Fibroblast of villous mesenchyme (primary cell): ENCODE measurements at regions not wholly inside any gene's neighbourhood (a gene's known extent, or its start where the extent isn't known, plus 50 kb on each side); places are given as distances from the start of the nearest gene placed in this dataset.

ENCODE experiments used
- DNase-seq: peaks from one replicate; pipeline ENCODE4 v3.0.0-alpha.2; 2010; ENCODE audit warnings: low read depth
- H3K4me3 ChIP-seq: 2 replicates; pipeline ENCODE4 v1.5.1; 2011; ENCODE audit warnings: low read depth, mild to moderate bottlenecking, low read length
- TF ChIP-seq, protein P1 (sequence below): IDR thresholded peaks from 2 replicates; pipeline ENCODE4 v1.5.1; 2012; ENCODE audit warnings: low read depth, mild to moderate bottlenecking, low read length; ENCODE audit not compliant: insufficient read depth

DNA sequence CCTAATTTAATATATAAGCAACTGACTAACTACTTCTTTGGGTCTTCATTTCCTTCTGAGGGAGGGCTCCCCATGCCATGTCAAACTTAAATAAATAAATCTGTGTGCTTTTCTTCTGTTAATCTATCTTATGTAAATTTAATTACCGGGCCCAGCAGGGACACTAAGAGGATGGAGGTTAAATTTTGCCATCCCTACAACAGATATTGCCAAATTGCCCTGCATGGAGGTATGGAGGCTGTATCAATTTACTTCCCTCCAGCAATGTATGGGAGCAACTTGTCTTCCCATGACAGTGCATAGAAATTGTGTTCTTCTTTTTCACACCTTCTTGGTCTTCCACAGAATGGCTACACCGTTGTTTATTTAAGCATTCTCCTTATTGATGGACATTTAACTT is 129.0 kb downstream of the NFKBIZ start:
- no peak for DNase-seq
- TF ChIP-seq, protein P1, sequence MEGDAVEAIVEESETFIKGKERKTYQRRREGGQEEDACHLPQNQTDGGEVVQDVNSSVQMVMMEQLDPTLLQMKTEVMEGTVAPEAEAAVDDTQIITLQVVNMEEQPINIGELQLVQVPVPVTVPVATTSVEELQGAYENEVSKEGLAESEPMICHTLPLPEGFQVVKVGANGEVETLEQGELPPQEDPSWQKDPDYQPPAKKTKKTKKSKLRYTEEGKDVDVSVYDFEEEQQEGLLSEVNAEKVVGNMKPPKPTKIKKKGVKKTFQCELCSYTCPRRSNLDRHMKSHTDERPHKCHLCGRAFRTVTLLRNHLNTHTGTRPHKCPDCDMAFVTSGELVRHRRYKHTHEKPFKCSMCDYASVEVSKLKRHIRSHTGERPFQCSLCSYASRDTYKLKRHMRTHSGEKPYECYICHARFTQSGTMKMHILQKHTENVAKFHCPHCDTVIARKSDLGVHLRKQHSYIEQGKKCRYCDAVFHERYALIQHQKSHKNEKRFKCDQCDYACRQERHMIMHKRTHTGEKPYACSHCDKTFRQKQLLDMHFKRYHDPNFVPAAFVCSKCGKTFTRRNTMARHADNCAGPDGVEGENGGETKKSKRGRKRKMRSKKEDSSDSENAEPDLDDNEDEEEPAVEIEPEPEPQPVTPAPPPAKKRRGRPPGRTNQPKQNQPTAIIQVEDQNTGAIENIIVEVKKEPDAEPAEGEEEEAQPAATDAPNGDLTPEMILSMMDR: no peak
- no peak overlapping the region for H3K4me3 ChIP-seq

- DNase-seq: no peak
- H3K4me3 ChIP-seq: no peak overlapping the region
- TF ChIP-seq, protein P1: no peak
These were observed 129.7 kb downstream of the NFKBIZ start for GRCh38 chr3:101979033-101979432.

- H3K4me3 ChIP-seq: no peak overlapping the region
- TF ChIP-seq, protein P1: no peak
- DNase-seq: no peak
These were observed 135.0 kb downstream of the NFKBIZ start for GRCh38 chr3:101984356-101984755.

GRCh38 chr3:101988596-101988995 is 139.3 kb downstream of the NFKBIZ start:
- TF ChIP-seq, protein P1: no peak
- no peak for DNase-seq
- no peak overlapping the region for H3K4me3 ChIP-seq

DNA sequence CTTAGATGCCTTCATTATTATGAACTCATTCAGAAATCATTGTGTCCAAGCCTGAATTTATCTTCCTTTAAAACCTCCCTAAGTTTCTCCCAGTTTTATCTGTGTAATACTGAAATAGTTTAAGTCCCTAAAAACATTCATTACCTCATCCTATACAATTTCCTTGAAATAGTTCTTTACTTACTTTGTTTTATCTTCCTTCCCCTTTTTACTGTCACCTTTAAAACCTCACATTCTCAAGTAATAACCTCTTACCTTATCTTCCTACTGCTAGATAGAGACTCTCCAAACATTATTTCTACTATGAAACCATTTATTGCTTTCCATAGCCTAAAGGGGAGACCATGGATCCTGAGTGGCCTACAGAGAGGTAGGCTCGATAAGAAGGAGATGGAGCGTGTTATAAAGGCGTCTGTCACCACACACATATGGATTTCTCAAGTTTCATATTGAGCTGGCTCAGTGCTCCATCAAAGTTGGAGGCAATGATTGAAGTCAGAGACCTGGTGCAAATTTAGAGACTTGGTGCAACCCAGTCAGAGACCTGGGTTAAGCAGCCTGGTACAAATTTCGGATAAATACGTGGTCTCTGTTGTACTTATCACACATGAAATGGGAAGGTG is 140.4 kb downstream of the NFKBIZ start:
- no peak for DNase-seq
- no peak overlapping the region for H3K4me3 ChIP-seq
- TF ChIP-seq, protein P1: no peak

- TF ChIP-seq, protein P1: no peak
- DNase-seq: no peak
- no peak overlapping the region for H3K4me3 ChIP-seq
These were observed 143.5 kb downstream of the NFKBIZ start for GRCh38 chr3:101992863-101993262.

GRCh38 chr3:101994386-101994785 is 145.1 kb downstream of the NFKBIZ start:
- no peak overlapping the region for H3K4me3 ChIP-seq
- TF ChIP-seq, protein P1: no peak
- no peak for DNase-seq
